HG03565 (cell line): ENCODE measurements at regions not wholly inside any gene's neighbourhood (a gene's known extent, or its start where the extent isn't known, plus 50 kb on each side); places are given as distances from the start of the nearest gene placed in this dataset.

Experiments
- ATAC-seq: cut with Tn5 transposase; IDR thresholded peaks from one replicate; pipeline ENCODE4 v1.9.1; 2021; ENCODE audit warnings: mild to moderate bottlenecking, moderate library complexity; ENCODE audit not compliant: unreplicated experiment

DNA sequence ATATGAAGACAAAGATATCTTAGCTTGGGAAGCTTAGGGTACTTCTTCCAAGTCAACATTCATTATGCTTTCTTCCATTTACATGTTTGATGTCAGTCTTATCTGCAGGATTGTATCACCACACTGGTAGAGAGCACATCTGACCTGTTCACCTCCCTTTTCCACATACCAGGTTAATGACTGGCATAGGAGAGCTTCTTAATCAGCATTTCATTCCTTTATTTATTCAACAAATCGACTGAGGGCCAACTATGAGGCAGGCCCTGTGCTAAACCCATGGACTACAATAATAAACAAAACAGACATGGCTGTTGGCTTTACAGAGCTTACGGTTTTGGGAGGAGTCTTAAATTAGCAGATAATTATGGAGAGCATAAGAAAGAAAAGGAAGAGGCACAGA, 378.1 kb upstream of the CDH11 start:
- ATAC-seq, result no peak

DNA sequence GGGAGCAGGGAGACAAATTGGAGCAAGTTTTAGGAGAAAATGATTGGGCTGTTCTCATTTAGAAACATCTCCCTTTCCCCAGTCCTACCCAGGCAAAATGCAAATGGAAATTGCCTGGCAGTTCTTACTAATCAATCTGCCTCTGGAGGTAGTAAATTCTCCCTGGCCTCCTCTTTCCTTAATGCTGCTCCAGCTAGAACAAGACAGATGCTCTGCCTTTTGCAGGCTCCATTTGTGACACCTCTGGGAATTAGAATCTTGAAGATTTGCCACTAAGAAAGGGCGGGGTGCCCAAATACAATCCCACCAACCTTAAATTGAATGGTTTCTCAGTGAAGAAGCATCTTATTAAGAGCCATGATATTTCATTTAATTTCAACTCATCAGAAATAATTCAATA, 377.7 kb upstream of the CDH11 start:
- ATAC-seq, result no peak

GRCh38 chr16:65497571-65497970, 375.7 kb upstream of the CDH11 start:
- no peak for ATAC-seq

- ATAC-seq, result no peak
Measured at GRCh38 chr16:65495106-65495505, 373.2 kb upstream of the CDH11 start.

- ATAC-seq, result no peak
Measured at GRCh38 chr16:65494609-65495008, 372.7 kb upstream of the CDH11 start.

GRCh38 chr16:65494080-65494479, 372.2 kb upstream of the CDH11 start:
- no peak for ATAC-seq

GRCh38 chr16:65490286-65490685, 368.4 kb upstream of the CDH11 start:
- ATAC-seq, result no peak

- no peak for ATAC-seq
Measured at GRCh38 chr16:65489531-65490023, 367.7 kb upstream of the CDH11 start.

DNA sequence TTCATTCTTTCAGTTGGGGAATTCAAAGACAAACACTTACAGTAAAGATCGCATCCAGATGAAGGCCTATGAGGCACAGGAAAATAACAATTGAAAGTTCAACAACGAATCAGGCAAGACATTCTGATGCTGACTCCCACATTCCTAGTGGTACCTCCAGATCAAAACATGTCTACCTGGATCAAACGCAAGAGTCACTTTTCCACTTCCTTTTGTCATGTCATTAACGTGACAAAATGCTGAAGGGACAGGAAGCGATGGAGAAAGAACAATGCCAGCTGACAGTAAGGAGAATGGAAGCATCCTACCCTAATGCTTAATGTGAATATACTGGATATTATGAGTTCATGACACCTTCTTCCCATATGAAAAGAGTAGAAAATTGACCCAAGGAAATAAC, 365.4 kb upstream of the CDH11 start:
- no peak for ATAC-seq

GRCh38 chr16:65481956-65482355, 360.1 kb upstream of the CDH11 start:
- no peak for ATAC-seq

DNA sequence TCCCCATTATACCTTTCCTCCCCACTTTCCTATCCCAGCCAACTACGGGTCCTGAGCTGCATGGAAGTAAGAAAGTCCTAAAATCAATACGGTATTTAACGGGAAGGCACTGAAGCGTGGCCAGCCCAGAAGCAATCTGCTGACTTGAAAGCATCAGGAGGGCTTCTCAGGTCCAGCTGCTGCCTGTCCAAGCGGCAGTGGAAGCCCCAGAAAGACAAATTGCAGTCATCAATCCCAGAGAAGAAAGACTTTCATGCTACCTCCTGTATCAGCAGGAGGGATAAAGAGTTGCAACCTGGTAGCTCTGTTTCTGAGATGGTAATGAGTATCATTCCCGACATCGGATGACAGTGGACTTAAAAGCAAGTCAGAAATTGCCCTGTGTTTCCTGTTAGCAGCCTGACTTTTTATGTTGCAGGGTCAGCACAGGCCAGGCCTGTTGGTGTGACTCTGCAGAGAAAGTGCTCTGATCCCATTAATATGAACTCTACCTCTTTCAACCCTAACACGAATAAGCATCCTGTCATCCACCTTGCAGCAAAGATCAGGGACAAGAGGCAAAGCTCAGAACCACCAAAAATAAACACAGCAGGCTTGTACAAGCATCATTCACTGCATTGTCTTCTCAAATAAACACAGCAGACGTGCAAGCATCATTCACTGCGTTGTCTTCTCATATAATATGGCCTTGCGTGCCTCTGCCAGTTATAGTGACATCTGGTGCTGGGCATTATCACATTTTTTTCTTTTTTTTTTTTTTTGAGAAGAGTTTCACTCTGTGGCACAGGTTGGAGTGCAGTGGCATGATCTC, 358.6 kb upstream of the CDH11 start:
- ATAC-seq, result no peak

DNA sequence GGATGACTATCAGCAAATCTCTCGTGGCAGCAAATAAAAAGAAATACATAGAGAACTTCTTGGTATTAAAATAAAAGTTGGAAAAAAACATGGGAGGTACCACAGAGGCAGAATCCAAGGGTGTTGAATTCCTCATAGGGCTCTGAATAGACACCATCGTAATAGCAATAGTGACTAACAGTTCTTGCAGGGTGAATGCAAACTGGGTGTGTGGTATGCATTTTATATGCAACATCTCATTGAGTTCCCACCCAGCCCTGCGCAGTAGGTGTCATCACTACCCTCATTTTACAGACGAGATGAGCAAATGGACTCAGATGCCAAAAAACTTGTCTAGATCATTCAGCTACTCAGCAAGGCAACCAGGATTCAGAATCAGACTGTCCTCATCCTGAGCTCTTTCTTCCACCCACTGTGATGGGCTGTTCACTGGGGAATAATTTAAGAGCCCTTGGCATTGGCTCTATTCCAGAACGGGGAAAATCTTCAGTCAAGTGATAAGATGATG, 354.6 kb upstream of the CDH11 start:
- no peak for ATAC-seq

GRCh38 chr16:65473699-65474098, 351.8 kb upstream of the CDH11 start:
- ATAC-seq, result no peak

DNA sequence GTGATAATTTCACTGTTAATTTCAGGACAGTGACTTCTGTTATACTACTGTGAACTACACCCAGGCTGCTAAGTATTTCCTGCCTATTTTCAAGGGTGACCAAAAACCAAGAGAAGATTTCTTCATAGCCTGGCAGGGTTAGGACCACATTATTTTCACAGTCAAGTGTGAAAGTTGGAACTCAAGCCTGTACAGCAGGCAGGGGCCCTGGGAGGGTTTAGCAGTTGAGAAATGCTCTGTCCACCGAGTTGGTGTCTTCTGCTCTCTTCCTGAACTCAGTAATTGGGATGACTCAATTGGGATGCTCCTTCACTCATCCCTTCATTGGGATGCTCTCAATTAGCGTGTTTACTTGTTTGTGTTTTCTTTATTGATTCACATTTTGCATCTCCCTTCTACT, 347.3 kb upstream of the CDH11 start:
- ATAC-seq, result no peak

DNA sequence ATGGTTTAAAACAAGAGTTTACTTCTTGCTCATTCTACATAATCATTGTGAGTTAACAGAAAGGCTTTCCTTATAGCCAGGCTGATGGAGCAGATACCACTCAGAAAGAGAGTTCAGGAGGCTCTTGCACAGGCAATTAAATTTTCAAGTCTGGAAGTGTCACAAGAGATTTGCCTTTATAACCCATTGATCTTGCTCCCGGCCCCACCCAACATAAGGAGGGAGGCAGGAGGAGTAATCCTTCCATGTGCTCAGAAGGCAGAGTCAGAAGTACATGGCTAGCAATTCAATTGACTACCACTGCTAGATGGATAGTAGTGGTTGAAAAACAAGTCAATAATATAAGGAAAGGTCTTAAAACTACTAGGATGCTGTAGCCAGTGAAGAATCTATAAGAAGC, 346.3 kb upstream of the CDH11 start:
- no peak for ATAC-seq

DNA sequence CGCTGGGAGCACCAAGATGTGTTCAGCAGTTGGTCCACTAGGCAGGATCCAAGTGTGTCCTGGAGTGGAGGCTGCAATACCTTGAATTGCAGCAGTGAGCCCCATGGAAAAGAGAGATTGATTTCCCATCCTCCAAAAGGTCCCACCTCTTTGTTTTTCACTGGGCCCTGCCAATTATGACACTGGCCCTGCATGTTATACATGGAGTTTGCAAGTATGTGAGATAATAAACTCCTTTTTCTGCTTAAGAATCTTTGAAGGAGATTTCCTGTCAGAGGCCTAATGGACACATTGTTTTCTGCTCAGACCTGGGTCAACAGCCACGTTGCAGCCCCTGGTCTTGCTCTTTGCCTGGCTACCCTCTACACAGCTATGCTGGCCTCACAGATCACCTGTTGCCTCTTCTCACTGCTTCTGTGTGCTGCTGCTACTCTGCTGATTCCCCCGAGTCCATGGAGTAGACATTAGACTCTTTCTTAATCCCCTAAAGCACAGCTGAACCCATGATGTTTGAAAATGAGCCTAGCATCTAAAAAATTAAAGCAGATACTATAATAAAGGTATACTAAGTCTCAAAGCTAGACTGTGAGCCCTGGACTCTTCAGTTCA, 341.9 kb upstream of the CDH11 start:
- ATAC-seq, result no peak

DNA sequence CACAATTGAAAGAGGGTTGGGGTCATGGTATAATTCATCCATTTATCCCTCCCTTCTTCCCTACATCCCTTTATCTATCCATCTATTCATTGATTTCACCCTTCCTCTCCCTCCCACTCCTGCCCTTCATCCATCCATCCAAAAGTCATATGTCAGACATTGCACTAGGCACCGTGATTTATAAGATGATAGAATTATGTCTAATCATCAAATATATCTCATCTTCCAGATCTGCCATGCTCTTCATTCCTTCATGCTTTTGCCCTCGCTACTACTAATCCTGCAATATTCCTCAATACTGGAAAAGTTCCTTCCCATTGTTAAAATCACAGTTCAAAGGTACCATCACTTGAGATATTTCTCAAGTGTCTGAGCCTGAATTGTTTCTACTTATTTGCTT, 335.2 kb upstream of the CDH11 start:
- ATAC-seq, result no peak

DNA sequence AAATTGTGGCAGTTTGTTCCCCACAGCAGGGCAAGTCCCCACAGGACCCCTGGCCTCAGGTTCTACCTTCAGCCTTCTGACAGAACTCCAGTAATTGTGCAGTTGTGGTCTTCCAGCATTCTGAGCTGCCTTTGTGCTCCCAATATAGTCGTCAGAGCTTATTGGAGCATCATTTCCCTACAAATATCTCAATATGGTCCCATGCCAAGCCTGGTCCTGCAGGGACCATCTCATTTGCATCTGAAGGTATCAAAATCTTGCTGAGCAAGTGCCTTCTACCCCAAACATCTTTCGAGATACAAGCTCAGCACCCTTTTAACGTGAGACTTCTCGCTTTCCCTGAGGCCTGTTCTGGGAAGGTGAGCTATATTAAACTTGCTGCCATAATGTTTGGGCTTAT, 333.9 kb upstream of the CDH11 start:
- no peak for ATAC-seq

DNA sequence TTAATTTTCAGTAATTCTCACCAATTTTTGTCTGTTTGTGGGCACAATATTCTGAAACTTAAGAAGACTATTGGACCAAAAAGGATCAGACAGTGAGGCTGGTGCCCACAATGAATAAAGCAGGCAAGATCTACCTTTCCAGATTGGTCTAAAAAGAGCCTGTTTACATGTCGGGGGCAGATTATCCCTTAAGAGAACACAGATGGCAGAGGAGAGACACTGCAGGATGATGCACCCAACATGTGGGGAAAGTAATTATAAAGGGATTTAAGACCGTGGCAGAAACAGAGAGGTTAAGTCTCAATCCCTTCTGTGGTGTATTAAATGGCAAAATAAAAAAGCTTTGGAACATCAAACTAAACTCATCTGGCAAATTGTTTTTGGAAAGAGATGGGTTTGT, 331.8 kb upstream of the CDH11 start:
- no peak for ATAC-seq

DNA sequence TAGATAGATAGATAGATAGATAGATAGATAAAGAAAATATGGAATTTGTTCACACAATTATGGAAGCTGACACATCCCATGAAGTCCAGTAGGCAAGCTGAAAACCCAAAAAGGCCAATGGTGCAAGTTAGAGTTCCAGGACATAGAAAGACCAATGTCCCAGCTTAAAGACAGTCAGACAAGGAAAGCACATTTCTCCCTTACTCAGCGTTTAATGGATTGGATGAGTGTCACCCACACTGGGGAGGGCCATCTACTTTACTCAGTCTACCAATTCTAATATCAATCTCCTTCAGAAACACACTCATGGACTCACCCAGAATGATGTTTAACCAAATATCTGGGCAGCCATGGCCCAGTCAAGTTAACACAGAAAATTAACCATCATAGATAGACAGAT, 327.7 kb upstream of the CDH11 start:
- no peak for ATAC-seq

- no peak for ATAC-seq
Measured at GRCh38 chr16:65446427-65446826, 324.6 kb upstream of the CDH11 start.
